ENCODE measurements at regions not wholly inside any gene's neighbourhood (a gene's known extent, or its start where the extent isn't known, plus 50 kb on each side); places are given as distances from the start of the nearest gene placed in this dataset.

- DNase-seq = no peak
Observed at GRCh38 chr10:58010073-58010702, 257.5 kb downstream of the IPMK start.

DNA sequence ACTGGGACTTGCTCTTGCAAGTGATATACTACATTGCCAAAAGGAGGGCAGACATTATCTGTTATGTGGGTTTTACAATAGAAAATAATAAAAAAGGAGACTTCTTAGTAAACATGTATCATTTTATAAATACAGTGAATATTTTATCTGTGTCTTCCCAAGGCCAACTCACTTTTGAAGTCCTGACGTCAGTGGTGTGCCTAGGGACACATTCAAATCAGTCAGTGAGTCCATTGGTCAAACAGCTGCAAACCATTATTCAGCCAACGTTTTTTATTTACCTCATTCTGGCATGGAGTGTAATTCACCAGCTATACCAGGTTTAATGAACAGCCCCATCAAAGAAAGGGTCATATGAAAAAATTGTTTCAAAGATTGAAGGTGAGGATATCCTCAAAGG is 263.7 kb downstream of the IPMK start:
- DNase-seq = no peak

GRCh38 chr10:58001159-58001558 is 266.5 kb downstream of the IPMK start:
- DNase-seq = no peak

DNA sequence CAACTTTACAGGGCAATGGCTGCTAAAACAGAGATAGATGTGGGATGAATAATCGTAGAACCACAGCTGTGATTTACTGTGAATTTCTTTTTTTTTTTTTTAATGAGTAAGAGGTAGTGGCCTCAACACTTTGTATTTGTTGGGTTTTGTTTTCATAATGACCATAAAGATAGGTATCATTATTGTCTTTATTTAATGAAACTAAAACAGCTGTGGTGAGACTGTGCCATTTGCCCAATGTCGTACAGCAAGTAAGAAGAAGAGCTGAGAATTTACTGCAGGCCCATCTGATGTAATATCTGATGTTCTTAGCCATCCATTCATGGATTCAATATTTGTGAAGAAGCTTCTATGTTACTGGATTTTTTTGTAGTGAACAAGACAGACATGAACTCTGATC is 271.2 kb downstream of the IPMK start:
- no peak for DNase-seq

DNA sequence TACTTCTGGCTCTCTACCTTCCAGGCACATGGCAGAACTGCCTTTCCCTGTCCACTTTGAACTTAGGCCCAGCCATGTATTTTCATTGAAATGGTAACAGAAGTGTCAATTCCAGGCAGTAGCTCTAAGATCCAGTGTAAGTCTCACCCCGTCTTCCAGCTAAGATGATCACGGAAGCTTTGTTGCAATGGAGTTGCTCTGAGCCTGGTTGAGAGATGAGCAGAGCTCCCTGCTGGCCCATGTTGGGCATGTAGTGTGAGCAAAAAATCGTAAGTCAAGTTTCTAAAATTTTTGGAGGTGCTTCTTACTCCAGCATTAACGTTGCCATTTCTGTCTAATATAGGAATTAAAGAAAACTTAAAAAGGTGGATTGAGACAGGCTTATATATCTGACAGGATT is 274.4 kb downstream of the IPMK start:
- no peak for DNase-seq

- no peak for DNase-seq
Observed at GRCh38 chr10:57992321-57993077, 275.2 kb downstream of the IPMK start.

DNA sequence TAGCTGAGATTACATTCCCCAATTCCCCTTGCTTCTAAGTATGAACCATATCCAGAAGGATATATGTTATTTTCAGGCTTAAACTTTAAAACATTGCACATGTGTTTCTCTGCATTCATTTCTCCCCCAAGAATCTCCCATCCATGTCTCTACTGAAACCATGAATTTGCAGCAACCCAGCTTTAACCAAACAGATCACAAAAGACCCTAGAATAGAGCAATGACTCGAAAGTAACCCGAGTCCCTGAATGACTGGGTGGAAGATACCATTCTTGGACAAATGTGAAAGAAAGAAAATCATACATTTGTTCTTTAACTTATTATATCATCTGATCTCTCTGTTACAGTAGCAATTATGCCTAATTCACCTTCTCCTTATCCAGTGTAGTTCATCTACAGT is 278.7 kb downstream of the IPMK start:
- no peak for DNase-seq

DNA sequence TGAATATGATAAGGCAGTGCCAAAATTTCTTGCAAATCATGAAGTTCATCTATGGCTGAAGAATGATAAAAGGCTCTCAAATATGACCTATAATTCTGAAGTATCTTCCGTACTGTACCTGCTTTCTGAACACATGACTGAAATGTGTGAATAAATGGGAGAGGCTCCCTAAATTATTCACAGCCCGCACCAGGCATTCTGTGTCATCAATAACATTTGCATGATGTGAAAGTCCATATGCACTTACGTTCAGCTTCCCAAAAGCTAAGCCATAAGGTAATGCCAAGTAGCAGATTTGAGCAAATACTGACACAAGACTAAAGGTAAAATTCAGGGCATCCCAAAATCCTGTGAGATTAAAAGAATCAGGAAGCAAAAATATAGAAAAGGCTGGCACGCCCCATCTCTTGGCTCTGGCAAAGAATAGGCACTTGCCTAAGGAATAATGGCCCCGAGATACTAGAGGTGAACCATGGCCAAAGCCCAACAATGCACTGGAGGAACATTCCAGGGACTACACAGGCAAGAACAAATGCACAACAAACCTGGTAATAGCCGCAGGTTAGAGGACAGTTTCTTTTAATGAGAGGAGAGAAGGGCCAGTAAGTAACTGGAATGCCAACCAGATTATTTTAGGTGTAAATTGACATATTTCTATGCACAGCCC is 280.5 kb downstream of the IPMK start:
- no peak for DNase-seq

GRCh38 chr10:57986422-57986821 is 281.3 kb downstream of the IPMK start:
- no peak for DNase-seq

- DNase-seq = no peak
Observed at GRCh38 chr10:57983281-57983791, 284.4 kb downstream of the IPMK start.

DNA sequence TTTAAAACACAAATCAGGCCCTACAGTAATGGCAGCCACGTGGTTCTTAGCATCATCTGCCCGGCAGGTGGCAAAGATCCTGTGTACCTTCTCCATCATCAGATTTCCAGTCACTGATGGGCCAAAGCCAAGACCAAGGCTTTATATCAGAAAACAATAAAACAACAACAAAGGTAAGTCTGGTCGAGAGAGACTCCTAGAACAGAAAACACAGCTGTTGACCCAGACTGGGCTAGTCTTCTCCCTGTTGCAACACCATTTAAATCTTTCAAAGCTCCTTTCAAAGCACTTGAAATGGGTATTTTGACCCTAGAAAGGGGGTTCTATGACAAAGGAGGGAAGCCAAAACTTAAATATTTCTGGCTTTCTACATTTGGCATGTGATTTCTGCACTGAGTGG is 285.6 kb downstream of the IPMK start:
- no peak for DNase-seq

GRCh38 chr10:57979956-57980355 is 287.7 kb downstream of the IPMK start:
- no peak for DNase-seq

GRCh38 chr10:57979491-57979890 is 288.2 kb downstream of the IPMK start:
- DNase-seq = no peak

- DNase-seq = no peak
Observed at GRCh38 chr10:57977262-57977661, 290.4 kb downstream of the IPMK start.

GRCh38 chr10:57973451-57973850 is 294.2 kb downstream of the IPMK start:
- DNase-seq = no peak

DNA sequence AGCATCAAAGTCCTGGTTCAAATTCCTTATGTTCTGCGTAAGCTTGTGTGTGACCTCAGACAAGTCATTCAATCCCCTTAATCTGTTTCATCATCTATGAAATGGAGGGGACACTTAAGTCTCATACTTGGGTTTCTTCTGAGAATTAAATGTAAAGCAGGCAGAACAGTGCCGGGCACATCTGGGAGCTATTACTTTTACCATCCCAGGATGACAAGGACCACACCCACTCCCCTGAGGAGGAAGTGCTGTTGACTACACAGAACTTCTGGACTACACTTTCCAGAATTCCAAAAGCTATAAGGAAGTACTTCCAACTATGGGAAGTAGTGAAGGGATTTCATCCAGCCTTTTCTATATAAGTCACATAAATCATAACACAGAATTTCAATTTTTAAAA is 294.9 kb downstream of the IPMK start:
- DNase-seq = no peak

GRCh38 chr10:57968328-57969016 is 299.2 kb downstream of the IPMK start:
- DNase-seq = no peak

DNA sequence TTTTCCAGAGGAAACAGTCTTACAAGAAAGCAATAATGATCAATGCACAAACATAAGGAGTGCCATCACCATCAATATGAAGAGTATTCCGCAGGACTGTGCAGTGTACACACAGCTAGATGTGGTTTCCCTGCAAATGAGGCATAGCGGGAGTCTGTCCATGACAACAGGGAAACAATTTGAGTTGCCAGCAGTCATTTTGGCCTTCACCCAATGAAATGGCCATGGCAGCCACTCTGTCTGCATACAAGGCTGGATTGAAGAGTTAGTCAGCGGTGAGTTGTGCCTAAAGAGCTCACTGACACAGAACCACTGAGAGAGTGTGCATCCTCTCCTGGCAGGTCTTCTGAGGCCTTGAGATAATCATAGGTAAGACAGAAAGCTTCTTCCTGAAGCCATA is 303.3 kb downstream of the IPMK start:
- DNase-seq = no peak

GRCh38 chr10:57963546-57963945 is 304.1 kb downstream of the IPMK start:
- DNase-seq = no peak

DNA sequence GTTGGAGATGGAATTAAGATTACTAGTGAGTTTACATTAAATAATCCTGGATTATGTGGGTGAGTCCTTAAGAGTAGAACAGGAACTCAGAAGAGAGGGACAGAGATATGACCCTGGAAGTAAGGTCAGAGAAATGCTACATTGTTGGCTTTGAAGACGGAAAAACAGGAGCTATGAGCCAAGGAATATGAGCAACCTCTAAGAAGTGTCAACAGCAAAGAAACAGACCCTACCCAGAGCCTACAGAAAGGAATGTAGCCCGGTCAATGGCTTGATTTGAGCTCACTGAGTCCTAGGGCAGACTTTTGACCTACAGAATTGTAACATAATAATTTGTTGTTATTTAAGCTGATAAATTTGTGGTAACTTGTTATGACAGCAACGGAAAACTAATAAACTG is 304.9 kb downstream of the IPMK start:
- no peak for DNase-seq

- DNase-seq = no peak
Observed at GRCh38 chr10:57961487-57961886, 306.2 kb downstream of the IPMK start.

- no peak for DNase-seq
Observed at GRCh38 chr10:57960406-57960805, 307.3 kb downstream of the IPMK start.

GRCh38 chr10:57959318-57960006 is 308.2 kb downstream of the IPMK start:
- DNase-seq = no peak
